A673 (cell line): ENCODE measurements at regions not wholly inside any gene's neighbourhood (a gene's known extent, or its start where the extent isn't known, plus 50 kb on each side); places are given as distances from the start of the nearest gene placed in this dataset.

ENCODE experiments used
- BruUV-seq: library from RNA; stranded (reverse); fragments of 400-500 nt; replicated peaks from 2 replicates; lab custom pipeline; 2021; lab: Mats Ljungman, UMichigan
- CTCF ChIA-PET: fragments of 300-600 bp; sonication (Branson Sonifier 250); formaldehyde crosslinking; loops from one replicate; lab custom pipeline; 2022; ENCODE audit warnings: antibody characterized with exemption; lab: Charles Lee
- POLR2A ChIA-PET: fragments of 300-600 bp; sonication (Branson Sonifier 250); formaldehyde crosslinking; loops from one replicate; lab custom pipeline; 2022; ENCODE audit warnings: antibody characterized with exemption; ENCODE audit not compliant: low non-redundant PET; lab: Charles Lee
- DNase-seq: peaks from one replicate; pipeline ENCODE4 v3.0.0-alpha.2; 2015; ENCODE audit warnings: low spot score
- H3K27ac ChIP-seq: fragments of 200-600 bp; sonication (generic); 2 replicates; pipeline ENCODE4 v1.5.1; 2016; ENCODE audit warnings: mixed run types, low read depth, mild to moderate bottlenecking, mixed read lengths, antibody characterized with exemption, low read length; ENCODE audit not compliant: poor library complexity, severe bottlenecking
- H3K27me3 ChIP-seq: fragments of 200-600 bp; sonication (generic); replicated peaks from 2 replicates; pipeline ENCODE4 v1.6.1; 2017; ENCODE audit warnings: mixed run types, low read depth, mild to moderate bottlenecking, mixed read lengths, antibody characterized with exemption, low read length; ENCODE audit not compliant: insufficient read depth, poor library complexity
- H3K36me3 ChIP-seq: fragments of 200-600 bp; sonication (generic); 2 replicates; pipeline ENCODE4 v1.6.1; 2016; ENCODE audit warnings: mixed run types, mild to moderate bottlenecking, mixed read lengths, antibody characterized with exemption, low read length; ENCODE audit not compliant: insufficient read depth, poor library complexity, severe bottlenecking
- H3K4me1 ChIP-seq: fragments of 200-600 bp; sonication (generic); 2 replicates; pipeline ENCODE4 v1.6.1; 2017; ENCODE audit warnings: mixed run types, mild to moderate bottlenecking, mixed read lengths, antibody characterized with exemption, low read length; ENCODE audit not compliant: insufficient read depth, poor library complexity, severe bottlenecking
- H3K4me3 ChIP-seq: fragments of 200-600 bp; sonication (generic); 2 replicates; pipeline ENCODE4 v1.5.1; 2016; ENCODE audit warnings: low read depth, mixed run types, mild to moderate bottlenecking, mixed read lengths, low read length; ENCODE audit not compliant: poor library complexity, severe bottlenecking
- H3K9me3 ChIP-seq: fragments of 200-600 bp; sonication (generic); 2 replicates; pipeline ENCODE4 v1.6.1; 2016; ENCODE audit warnings: mixed run types, low read depth, mild to moderate bottlenecking, mixed read lengths, antibody characterized with exemption, low read length; ENCODE audit not compliant: poor library complexity, severe bottlenecking
- CTCF ChIP-seq: fragments of 300-800, 200-600 bp; sonication (generic); conservative IDR thresholded peaks from 2 replicates; pipeline ENCODE4 v1.5.1; 2017; ENCODE audit warnings: low read depth, mild to moderate bottlenecking, antibody characterized with exemption, low read length, moderate library complexity, mixed read lengths
- EZH2 ChIP-seq: fragments of 200-600 bp; sonication (generic); IDR thresholded peaks from 2 replicates; pipeline ENCODE4 v1.6.1; 2017; ENCODE audit warnings: borderline replicate concordance, low read depth, mild to moderate bottlenecking, mixed read lengths, antibody characterized with exemption, low read length; ENCODE audit not compliant: poor library complexity, severe bottlenecking
- intact Hi-C: fragments of 100-400 bp; cut with micrococcal nuclease; formaldehyde crosslinking; loops from one replicate; pipeline ENCODE4 v1.10.0; 2022; ENCODE audit not compliant: unreplicated experiment

- Histone ChIP-seq H3K4me1 (peaks cover 28% of the 10 kb centered on the region), H3K36me3 (no peaks in the 10 kb centered on the region), H3K4me3 (no peak overlapping the region), H3K27me3 (no peaks in the 10 kb centered on the region), H3K27ac (no peak overlapping the region), H3K9me3 (no peaks in the 10 kb centered on the region)
- no TSS peak for BruUV-seq
- ChIA-PET POLR2A (no interaction called here), CTCF (no interaction called here)
- TF ChIP-seq EZH2 (no peak), CTCF (no peak)
- intact Hi-C loops: loop anchor here (5.0 kb wide), 1 partner anchor 43 kb away; no protein-coding TSS in a partner anchor
- no peak for DNase-seq
Measured at GRCh38 chr7:94344826-94345225, 49.9 kb upstream of the COL1A2 start.
